22Rv1 (cell line): ENCODE measurements at regions not wholly inside any gene's neighbourhood (a gene's known extent, or its start where the extent isn't known, plus 50 kb on each side); places are given as distances from the start of the nearest gene placed in this dataset.

ENCODE experiments used
- CTCF ChIP-seq: fragments of 450-650 bp; IDR thresholded peaks from 2 replicates; pipeline ENCODE4 v1.5.1; 2017; ENCODE audit warnings: mild to moderate bottlenecking
- ZFX ChIP-seq: fragments of 450-650 bp; IDR thresholded peaks from 2 replicates; pipeline ENCODE4 v1.6.1; 2017; ENCODE audit warnings: antibody characterized with exemption, borderline replicate concordance

GRCh38 chr9:135267191-135267809 is 179.8 kb downstream of the OLFM1 start:
- no peak for TF ChIP-seq CTCF
- no peak for TF ChIP-seq ZFX
